M059J (cell line): ENCODE measurements at regions not wholly inside any gene's neighbourhood (a gene's known extent, or its start where the extent isn't known, plus 50 kb on each side); places are given as distances from the start of the nearest gene placed in this dataset.
"Not testable (repeated sequence)": the region's sequence is repeated elsewhere in the genome, so short reads cannot be mapped to it uniquely, and the experiment has no call there.

ENCODE experiments used
- DNase-seq: peaks from one replicate; pipeline ENCODE4 v3.0.0-alpha.2; 2012; ENCODE audit warnings: low read depth

GRCh38 chr2:195466427-195466826 lies 190.6 kb upstream of the SLC39A10 start:
- no peak for DNase-seq

- DNase-seq, result no peak
These were observed 196.0 kb upstream of the SLC39A10 start for GRCh38 chr2:195461010-195461409.

GRCh38 chr2:195458936-195459335 lies 198.1 kb upstream of the SLC39A10 start:
- DNase-seq, result peak; percentile 3

GRCh38 chr2:195457873-195458272 lies 199.2 kb upstream of the SLC39A10 start:
- DNase-seq, result no peak

GRCh38 chr2:195456771-195457170 lies 200.3 kb upstream of the SLC39A10 start:
- no peak for DNase-seq

- DNase-seq, result no peak
These were observed 205.9 kb upstream of the SLC39A10 start for GRCh38 chr2:195451160-195451559.

- DNase-seq, result no peak
These were observed 206.4 kb upstream of the SLC39A10 start for GRCh38 chr2:195450552-195451113.

- no peak for DNase-seq
These were observed 209.6 kb upstream of the SLC39A10 start for GRCh38 chr2:195447323-195447975.

GRCh38 chr2:195445639-195446038 lies 211.4 kb upstream of the SLC39A10 start:
- peak; percentile 33 for DNase-seq

- no peak for DNase-seq
These were observed 213.1 kb upstream of the SLC39A10 start for GRCh38 chr2:195443926-195444325.

GRCh38 chr2:195442458-195443175 lies 214.4 kb upstream of the SLC39A10 start:
- DNase-seq, result no peak

- DNase-seq, result no peak
These were observed 218.3 kb upstream of the SLC39A10 start for GRCh38 chr2:195438692-195439091.

GRCh38 chr2:195437521-195437920 lies 219.5 kb upstream of the SLC39A10 start:
- DNase-seq, result no peak

- no peak for DNase-seq
These were observed 222.7 kb upstream of the SLC39A10 start for GRCh38 chr2:195434346-195434745.

- DNase-seq, result not testable (repeated sequence)
These were observed 223.3 kb upstream of the SLC39A10 start for GRCh38 chr2:195433729-195434128.

- no peak for DNase-seq
These were observed 228.4 kb upstream of the SLC39A10 start for GRCh38 chr2:195428673-195429072.

- DNase-seq, result no peak
These were observed 231.7 kb upstream of the SLC39A10 start for GRCh38 chr2:195425328-195425727.

- no peak for DNase-seq
These were observed 238.0 kb upstream of the SLC39A10 start for GRCh38 chr2:195419033-195419432.

GRCh38 chr2:195414537-195415100 lies 242.4 kb upstream of the SLC39A10 start:
- no peak for DNase-seq

- DNase-seq, result no peak
These were observed 243.1 kb upstream of the SLC39A10 start for GRCh38 chr2:195413944-195414343.

- DNase-seq, result peak; percentile 23
These were observed 243.6 kb upstream of the SLC39A10 start for GRCh38 chr2:195413422-195413821.

- DNase-seq, result peak; percentile 93
These were observed 245.8 kb upstream of the SLC39A10 start for GRCh38 chr2:195411219-195411687.
